Stimulated activated CD8-positive, alpha-beta memory T cell treated with anti-CD3 and anti-CD28 coated beads, Interleukin-2, amount 100 ng/mL, for 48 hours (primary cell): ENCODE measurements at regions not wholly inside any gene's neighbourhood (a gene's known extent, or its start where the extent isn't known, plus 50 kb on each side); places are given as distances from the start of the nearest gene placed in this dataset.

Experiments used
- DNase-seq, 2 donors: peaks; one replicate each; pipeline ENCODE4 v3.0.0-alpha.2; 2020; ENCODE audit warnings: low read depth in 2 of 2

- no peak for DNase-seq
Observed at GRCh38 chrX:149152941-149153340, 352.2 kb downstream of the IDS start.

GRCh38 chrX:149151805-149152757, 353.0 kb downstream of the IDS start:
- DNase-seq = no peak

- DNase-seq = no peak
Observed at GRCh38 chrX:149145845-149146285, 359.2 kb downstream of the IDS start.

- no peak for DNase-seq
Observed at GRCh38 chrX:149131774-149132173, 373.3 kb downstream of the IDS start.

- DNase-seq = no peak
Observed at GRCh38 chrX:149129767-149130166, 375.3 kb downstream of the IDS start.

- no peak for DNase-seq
Observed at GRCh38 chrX:149124526-149125108, 380.5 kb downstream of the IDS start.

- no peak for DNase-seq
Observed at GRCh38 chrX:149121206-149121920, 383.7 kb downstream of the IDS start.

GRCh38 chrX:149120459-149120858, 384.6 kb downstream of the IDS start:
- DNase-seq = no peak

GRCh38 chrX:149114874-149115273, 390.2 kb downstream of the IDS start:
- no peak for DNase-seq

- no peak for DNase-seq
Observed at GRCh38 chrX:149114001-149114400, 391.1 kb downstream of the IDS start.

- DNase-seq = no peak
Observed at GRCh38 chrX:149097786-149098185, 407.3 kb downstream of the IDS start.

- no peak for DNase-seq
Observed at GRCh38 chrX:149092179-149092578, 412.9 kb downstream of the IDS start.

- DNase-seq = no peak
Observed at GRCh38 chrX:149079805-149080406, 425.2 kb downstream of the IDS start.

GRCh38 chrX:149074398-149074797, 430.7 kb downstream of the IDS start:
- no peak for DNase-seq

- no peak for DNase-seq
Observed at GRCh38 chrX:149073479-149073878, 431.6 kb downstream of the IDS start.

GRCh38 chrX:149069899-149070298, 435.2 kb downstream of the IDS start:
- DNase-seq = no peak

- no peak for DNase-seq
Observed at GRCh38 chrX:149060921-149061320, 444.2 kb downstream of the IDS start.
